HTR-8/SVneo (cell line): ENCODE measurements at regions not wholly inside any gene's neighbourhood (a gene's known extent, or its start where the extent isn't known, plus 50 kb on each side); places are given as distances from the start of the nearest gene placed in this dataset.
"Not testable (repeated sequence)": the region's sequence is repeated elsewhere in the genome, so short reads cannot be mapped to it uniquely, and the experiment has no call there.

Experiments used
- DNase-seq: peaks from one replicate; pipeline ENCODE4 v3.0.0; 2011; ENCODE audit warnings: low spot score, mixed read lengths; ENCODE audit not compliant: insufficient read length
- FAIRE-seq: peaks from 2 replicates; lab custom pipeline; 2011; peaks lifted over from hg19 to GRCh38; lab: Jason Lieb, UNC

- DNase-seq, result no peak
- FAIRE-seq, result no peak
These were observed 481.9 kb downstream of the TBC1D32 start for GRCh38 chr6:120852293-120852849.

GRCh38 chr6:120826253-120826652 lies 508.0 kb downstream of the TBC1D32 start:
- FAIRE-seq, result no peak
- no peak for DNase-seq

DNA sequence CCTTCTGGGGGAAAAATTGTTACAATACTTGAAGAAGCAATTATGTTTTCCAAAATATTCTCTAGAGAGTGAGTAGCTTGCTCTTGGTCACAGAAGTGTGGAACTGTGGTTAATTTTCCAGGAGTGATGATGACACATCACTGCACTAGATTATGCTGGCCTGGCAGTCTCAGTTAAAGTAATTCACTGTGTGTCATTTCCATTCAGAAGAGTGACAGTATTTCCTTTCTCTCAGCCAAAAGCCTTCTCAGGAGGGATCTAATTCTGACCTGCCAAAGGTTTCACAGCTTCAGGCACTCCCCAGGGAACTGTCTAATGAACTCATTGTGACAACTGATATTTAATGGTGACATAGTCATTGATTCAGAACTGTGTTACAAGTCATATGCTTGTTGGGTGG lies 517.5 kb downstream of the TBC1D32 start:
- no peak for FAIRE-seq

DNA sequence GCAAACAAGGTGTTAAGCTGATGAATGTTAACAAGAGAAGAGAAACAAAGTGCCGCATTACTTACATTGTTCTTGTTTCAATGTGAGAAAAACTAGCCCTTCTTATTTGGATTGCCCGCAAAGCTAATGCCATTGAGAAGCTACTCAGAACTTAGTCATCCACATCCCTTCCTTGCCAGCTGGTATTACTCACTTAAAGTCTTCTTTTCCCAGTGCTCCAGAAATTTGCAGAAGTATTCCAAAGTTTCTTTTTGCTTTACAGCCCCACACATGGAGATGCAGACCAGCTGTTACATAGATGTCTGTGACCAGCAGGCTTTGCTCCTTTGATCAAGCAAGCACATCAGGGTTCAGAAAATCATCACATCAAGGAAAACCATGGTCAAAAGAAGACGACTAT lies 529.0 kb downstream of the TBC1D32 start:
- DNase-seq (no peak), FAIRE-seq (no peak)

More for the DNA sequence above, 517.5 kb downstream of the TBC1D32 start:
- no peak for DNase-seq

- DNase-seq (no peak), FAIRE-seq (no peak)
These were observed 529.7 kb downstream of the TBC1D32 start for GRCh38 chr6:120804612-120805011.

DNA sequence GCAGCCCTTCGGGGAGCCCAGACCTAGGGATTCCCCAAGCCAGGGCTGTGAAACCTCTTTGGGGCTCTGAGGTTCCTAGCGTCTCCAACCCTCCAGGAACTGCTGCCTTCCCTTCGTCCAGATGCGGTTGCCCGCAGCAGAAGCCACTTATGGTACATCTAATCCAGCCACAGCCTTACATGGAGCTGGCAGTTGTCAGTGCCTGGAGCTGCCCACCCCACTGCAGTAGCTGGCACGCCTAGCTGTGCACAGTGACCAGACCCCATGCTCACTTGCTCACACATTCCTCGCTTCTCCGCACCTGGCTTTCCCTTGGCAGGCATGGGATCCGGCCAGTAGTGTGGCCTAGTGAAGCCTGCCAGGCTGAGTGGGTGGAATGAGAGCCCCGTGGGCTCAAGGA lies 547.6 kb downstream of the TBC1D32 start:
- FAIRE-seq (no peak), DNase-seq (no peak)

GRCh38 chr6:120786256-120786655 lies 548.0 kb downstream of the TBC1D32 start:
- DNase-seq (no peak), FAIRE-seq (no peak)

DNA sequence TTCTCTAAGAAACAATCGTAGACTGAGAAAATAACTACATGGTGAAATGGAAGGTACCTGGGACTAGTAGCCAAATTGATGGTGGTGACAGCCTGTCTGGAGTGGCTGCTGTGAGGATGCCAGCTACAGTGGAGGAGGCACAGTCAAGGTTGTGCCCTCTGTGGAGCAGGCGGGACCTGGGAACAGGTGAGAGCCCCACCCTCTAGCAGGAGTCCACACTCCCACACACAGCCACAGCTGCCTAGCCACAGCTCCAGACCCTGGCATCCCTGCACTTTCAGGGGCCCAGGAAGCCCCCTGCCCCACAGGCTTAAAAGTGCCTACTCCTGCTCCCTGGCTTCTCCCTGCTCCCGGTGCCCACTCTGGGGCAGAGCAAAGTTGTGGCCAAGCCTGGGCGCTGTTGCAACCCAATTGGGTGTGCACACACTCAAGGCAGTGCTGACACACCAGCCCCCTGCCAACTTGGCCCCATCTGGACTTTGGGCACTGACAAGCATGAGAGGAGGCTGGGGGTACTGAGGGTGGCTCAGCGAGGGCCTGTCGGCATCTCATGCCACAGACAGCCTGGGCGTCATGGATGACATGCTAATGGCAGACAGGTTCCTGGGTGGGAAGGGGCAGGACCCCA lies 548.7 kb downstream of the TBC1D32 start:
- FAIRE-seq, result no peak
- no peak for DNase-seq

DNA sequence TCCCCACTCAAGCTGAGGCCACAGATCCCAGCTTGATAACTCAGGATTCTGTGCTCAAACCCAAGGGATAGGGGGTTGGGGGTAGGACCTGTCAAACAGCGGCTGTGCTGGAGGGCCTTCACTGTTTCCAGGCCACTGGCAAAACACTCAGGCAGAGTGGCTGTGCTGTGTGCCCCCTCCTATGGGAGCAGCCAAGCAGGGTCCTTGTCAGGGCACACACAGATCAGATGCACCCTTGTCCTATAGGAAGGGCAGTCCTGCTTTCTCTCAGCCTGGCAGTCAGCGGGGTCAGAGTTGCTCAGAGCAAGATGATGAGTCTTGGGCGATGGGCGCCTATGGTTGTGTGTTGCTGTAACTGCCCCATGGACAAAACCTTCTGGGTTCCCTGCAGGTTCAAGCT lies 554.8 kb downstream of the TBC1D32 start:
- no peak for DNase-seq

DNA sequence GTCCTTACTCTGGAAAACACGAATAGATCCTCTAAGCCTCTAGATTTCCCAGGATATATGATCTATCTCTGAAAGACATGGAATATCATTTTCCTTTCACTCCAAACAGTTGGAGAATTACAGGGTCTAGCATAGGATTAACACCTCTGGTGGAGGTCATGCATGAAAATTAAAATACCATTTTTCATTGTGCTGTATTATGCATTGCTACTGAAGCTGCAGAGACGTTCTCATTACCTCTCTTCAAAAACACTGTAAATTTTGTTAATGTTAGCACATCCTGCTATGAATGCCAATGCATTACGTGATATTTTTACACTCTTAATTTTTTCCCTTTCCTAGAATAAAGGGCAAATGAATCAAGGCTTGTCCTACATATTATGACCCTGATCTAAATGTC lies 558.6 kb downstream of the TBC1D32 start:
- FAIRE-seq (no peak), DNase-seq (no peak)

More for the DNA sequence above, 554.8 kb downstream of the TBC1D32 start:
- FAIRE-seq, result no peak

GRCh38 chr6:120774275-120774674 lies 560.0 kb downstream of the TBC1D32 start:
- no peak for DNase-seq
- FAIRE-seq, result no peak

DNA sequence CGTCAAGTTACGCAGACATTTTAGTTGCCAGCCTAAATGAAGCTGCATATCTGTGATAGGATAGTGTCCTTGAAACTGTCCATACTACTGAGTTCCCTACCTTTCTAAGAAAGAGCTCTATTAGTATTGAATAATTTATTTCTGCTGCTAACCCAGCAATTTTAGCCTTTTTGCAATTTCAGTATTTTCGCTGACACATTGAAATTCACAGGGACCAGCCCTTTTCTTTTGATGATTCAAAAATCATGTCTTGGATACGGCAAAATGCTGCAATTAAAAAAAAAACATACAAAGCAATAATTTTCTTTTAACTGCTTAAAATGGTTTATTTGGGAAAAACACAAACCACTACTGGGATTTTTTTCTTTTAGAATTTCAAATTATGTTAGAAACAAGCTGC lies 563.3 kb downstream of the TBC1D32 start:
- FAIRE-seq (no peak), DNase-seq (no peak)

GRCh38 chr6:120764312-120764711 lies 570.0 kb downstream of the TBC1D32 start:
- DNase-seq (no peak), FAIRE-seq (no peak)

DNA sequence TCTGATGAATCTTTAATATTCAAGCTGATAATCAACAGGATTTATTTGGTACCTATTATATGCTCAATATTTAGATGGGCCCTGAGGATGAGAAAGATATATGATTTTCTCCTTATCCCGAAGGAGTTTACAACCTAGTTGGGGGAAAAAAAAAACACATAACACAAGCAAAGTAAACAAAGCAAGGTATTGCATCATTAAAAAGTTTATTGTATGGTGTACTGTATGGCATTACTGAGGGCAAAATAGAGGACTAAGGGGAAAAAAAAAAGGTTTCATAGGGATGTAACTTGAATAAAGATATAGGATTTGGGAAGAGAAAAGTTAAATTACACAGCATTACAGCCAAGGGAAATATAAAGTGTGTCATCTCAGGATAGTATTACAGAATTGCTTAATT lies 574.7 kb downstream of the TBC1D32 start:
- FAIRE-seq, result no peak
- no peak for DNase-seq

- FAIRE-seq, DNase-seq: not testable (repeated sequence)
These were observed 585.7 kb downstream of the TBC1D32 start for GRCh38 chr6:120748574-120748973.

- DNase-seq (no peak), FAIRE-seq (no peak)
These were observed 597.5 kb downstream of the TBC1D32 start for GRCh38 chr6:120736740-120737139.

DNA sequence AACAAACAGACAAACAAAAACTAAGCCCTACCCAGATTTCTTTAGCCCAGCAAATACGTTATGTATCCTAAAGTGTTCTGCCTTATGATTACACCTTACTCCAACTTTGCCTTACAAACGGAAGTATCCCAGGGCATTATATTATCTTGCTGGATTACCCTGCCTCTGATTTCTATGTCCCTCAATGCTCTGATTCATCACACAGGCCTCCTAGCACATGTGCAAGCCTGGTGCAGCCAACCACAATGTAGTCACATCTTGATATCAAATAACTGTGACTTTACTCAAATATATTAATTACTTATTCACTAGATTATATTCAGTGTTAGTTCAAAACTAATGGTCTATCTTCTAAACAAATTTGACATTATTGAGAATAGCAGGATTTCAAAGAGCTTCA lies 598.6 kb downstream of the TBC1D32 start:
- DNase-seq (no peak), FAIRE-seq (no peak)

- no peak for FAIRE-seq
These were observed 623.0 kb downstream of the TBC1D32 start for GRCh38 chr6:120711255-120711654.

DNA sequence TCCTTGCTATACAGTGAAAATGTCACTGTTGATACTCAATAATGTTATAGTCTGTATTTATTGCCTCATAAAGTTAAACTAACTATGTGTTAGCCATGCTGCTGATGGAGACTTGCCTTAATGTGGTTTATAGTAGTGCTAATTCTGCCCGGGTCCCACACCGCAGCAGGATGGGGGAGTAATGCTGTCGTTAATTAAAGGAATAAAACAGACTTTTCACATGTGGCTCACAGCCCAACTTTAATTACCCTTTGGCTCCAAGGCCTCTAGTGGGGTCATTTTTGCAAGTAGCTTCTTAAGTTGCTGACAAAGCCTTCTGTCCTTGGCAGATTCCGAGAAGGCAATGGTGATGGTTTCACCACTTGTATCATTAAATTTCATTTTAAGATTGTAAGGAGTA lies 634.3 kb downstream of the TBC1D32 start:
- FAIRE-seq (no peak), DNase-seq (no peak)

More at GRCh38 chr6:120711255-120711654, 623.0 kb downstream of the TBC1D32 start:
- no peak for DNase-seq

DNA sequence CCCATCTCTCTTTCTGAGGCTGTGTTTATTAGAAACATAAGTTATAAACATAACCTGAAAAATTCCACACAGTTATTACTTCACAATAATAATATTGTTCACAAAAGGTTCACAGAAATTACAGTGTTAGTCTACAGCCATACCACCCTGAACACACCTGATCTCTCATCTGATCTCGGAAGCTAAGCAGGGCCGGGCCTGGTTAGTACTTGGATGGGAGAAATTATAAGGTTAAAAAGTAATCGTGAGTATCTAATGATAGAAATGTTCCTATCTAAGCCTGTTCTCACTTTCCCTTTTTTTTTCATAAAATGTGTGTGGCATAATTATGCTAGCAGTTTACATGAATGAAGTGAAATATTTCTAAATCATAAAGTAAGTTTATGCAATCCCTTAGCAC lies 647.8 kb downstream of the TBC1D32 start:
- FAIRE-seq (no peak), DNase-seq (no peak)

DNA sequence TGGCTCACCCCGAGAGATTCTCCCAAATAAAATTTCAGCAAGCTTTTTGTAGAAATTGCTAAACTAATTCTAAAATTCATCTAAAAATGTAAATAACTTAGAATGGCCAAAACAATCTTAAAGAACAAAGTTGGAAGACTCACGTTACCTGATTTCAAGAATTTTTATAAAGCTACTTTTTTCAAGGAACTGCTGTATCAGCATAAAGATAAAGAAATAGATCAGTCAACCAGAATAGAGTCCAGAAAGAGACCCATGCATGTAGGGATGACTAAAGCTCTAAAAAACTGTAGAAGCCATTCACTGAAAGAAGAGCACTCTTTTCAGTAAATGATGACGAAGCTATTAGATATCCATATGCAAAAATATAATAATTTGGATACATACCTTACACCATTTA lies 652.1 kb downstream of the TBC1D32 start:
- DNase-seq (no peak), FAIRE-seq (no peak)

GRCh38 chr6:120681204-120681603 lies 653.1 kb downstream of the TBC1D32 start:
- FAIRE-seq (no peak), DNase-seq (no peak)
